C4-2B (cell line): ENCODE measurements at regions not wholly inside any gene's neighbourhood (a gene's known extent, or its start where the extent isn't known, plus 50 kb on each side); places are given as distances from the start of the nearest gene placed in this dataset.

ENCODE experiments used
- H3K27ac ChIP-seq: fragments of 450-650 bp; 2 replicates; pipeline ENCODE4 v1.5.1; 2017
- CTCF ChIP-seq: fragments of 450-650 bp; conservative IDR thresholded peaks from 2 replicates; pipeline ENCODE4 v1.5.1; 2017; ENCODE audit warnings: mild to moderate bottlenecking
- ZFX ChIP-seq: fragments of 450-650 bp; IDR thresholded peaks from 2 replicates; pipeline ENCODE4 v1.6.1; 2017

DNA sequence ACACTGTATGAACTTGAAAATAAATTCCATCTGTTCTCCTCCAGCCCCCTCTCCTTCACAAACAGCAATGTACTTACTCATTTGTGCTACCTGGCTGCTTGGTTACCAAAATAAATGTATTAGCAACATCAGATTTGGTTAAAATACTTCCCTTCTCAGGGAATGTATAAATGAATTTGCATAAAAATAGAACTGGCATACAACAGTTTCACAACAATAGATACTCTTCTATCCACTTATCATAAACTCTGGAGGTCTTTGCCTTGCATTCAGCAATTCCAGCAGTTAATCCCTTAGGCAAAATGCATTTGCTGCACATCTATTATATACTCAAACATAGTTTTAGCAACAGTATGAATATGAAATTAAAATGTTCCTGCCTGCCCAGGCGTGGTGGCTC lies 658.2 kb downstream of the CENPC start:
- H3K27ac ChIP-seq, result no peak overlapping the region
- TF ChIP-seq ZFX, result no peak
- no peak for TF ChIP-seq CTCF

GRCh38 chr4:66885501-66886165 lies 659.7 kb downstream of the CENPC start:
- TF ChIP-seq CTCF (no peak), ZFX (no peak)
- no peak overlapping the region for H3K27ac ChIP-seq

DNA sequence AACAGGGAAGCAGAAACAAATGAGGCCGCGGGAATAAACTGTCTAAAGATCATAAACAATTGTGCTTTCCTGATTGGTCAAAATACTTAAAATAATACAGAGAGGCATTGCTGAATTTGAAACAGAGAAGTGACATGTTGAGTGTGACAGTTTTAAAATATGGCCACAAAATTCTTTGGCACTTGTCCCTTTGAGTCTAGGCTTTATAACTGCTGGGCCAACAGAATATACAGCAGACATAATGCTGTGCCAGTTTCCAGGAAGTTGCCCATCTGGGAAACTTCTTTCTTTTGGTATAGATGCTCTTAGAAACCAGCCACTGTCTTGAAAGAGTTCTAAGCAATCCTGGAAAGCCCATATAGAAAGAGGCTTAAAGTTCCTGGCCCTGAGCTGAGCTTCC lies 668.4 kb downstream of the CENPC start:
- no peak overlapping the region for H3K27ac ChIP-seq
- TF ChIP-seq CTCF (no peak), ZFX (no peak)

GRCh38 chr4:66872661-66873060 lies 672.6 kb downstream of the CENPC start:
- TF ChIP-seq ZFX (no peak), CTCF (no peak)
- no peak overlapping the region for H3K27ac ChIP-seq

GRCh38 chr4:66863481-66863880 lies 681.8 kb downstream of the CENPC start:
- no peak overlapping the region for H3K27ac ChIP-seq
- TF ChIP-seq ZFX, result no peak
- no peak for TF ChIP-seq CTCF

- H3K27ac ChIP-seq, result no peak overlapping the region
- TF ChIP-seq CTCF (no peak), ZFX (no peak)
Observed at GRCh38 chr4:66855956-66856355, 689.3 kb downstream of the CENPC start.

GRCh38 chr4:66853845-66854244 lies 691.5 kb downstream of the CENPC start:
- H3K27ac ChIP-seq, result no peak overlapping the region
- TF ChIP-seq CTCF (no peak), ZFX (no peak)
